LoVo (cell line): ENCODE measurements at regions not wholly inside any gene's neighbourhood (a gene's known extent, or its start where the extent isn't known, plus 50 kb on each side); places are given as distances from the start of the nearest gene placed in this dataset.
"Not testable (repeated sequence)": the region's sequence is repeated elsewhere in the genome, so short reads cannot be mapped to it uniquely, and the experiment has no call there.

ENCODE experiments used
- DNase-seq: peaks from one replicate; pipeline ENCODE4 v3.0.0-alpha.2; 2016; ENCODE audit warnings: low spot score

DNA sequence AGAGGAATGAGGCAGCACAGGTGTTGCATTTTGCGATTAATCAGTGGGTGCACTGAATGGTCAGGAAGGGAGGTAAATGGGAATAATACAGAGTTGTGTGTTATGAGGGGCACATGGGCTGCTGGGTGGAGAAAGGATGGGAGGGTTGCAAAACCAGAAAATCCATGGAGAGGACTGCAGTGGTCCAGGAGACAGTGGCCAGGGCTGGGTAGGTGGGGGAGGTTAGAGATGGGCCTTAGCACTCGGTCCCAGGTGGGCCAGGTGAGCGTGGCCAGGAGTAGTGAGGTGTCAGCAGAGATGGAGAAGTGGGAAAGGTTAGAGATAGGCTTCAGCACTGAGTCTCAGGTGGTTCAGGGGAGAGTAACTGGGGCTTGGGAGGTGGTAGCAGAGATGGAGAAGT is 399.1 kb upstream of the LARGE1 start:
- DNase-seq, result no peak

DNA sequence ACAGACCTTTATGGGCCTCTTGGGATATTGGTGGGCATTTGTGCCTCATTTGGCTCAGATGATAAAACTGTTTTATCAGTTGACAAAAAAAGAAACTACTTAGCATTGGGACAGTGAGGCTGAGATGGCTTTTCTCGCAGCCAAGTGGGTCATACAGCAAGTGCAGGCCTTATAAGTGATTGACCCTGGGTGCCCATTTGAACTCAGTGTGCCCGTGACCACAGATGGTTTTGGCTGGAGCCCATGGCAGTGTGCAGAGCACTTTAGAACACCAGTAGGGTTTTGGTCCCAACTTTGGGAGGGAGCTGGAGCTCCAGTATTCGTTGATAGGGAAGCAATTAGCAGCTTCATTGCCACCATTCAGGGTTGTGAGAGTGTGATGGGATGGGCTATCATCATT is 404.5 kb upstream of the LARGE1 start:
- no peak for DNase-seq

DNA sequence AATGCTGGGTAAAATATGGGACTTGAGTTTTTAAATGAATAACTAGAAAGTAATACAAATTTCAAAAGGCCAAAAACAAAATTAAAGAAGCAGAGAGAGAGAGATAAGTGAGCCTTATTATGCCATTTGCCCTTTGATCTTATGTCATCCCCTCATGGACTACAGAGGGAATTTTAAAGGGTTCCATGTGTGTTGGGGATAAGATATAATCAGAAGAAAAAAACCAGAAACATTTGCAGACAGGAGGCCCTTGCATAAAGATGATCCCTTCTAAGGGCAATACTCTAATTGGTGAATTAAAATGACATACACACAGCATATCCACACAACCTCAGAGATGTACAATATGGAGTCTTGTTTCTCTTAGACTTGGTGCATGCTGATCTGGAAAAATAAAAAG is 406.6 kb upstream of the LARGE1 start:
- no peak for DNase-seq

DNA sequence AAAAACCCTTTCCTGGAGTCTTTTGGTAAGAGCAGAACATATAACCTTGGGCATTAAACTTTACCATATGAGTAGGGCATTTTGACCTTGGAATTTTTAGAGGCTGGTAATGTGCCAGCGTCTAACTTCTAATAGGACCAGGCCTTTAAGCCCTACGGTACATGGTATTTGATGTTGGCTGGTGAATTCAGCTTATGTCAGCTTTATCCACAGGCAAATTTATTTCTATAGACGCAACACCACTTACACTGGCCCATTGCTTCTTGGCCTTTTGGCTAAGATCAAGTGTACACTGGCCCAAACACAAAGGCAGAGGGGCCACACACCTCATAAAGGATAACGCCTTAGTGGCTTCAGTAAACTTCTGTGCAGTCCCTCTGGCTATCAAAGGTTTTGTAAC is 410.2 kb upstream of the LARGE1 start:
- no peak for DNase-seq

DNA sequence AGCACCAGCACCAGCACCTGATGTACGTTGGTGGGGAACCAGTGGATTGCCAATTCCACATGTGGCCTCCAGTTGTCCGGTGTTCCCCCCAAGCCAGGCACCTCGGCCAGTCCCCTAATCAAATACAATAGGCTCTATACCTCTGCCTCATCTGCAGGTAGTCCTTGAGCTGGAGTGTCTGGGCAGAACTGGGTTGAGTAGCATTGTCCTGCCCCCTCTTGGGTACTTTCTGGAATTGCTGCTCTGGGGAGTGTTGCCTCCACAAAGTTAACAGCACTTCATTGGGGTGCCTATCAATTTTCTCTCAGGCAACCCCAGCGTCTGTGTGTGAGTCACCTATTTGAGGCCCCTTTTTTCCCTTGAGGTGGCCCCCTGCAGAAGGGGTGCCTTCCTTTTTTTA is 413.0 kb upstream of the LARGE1 start:
- no peak for DNase-seq

DNA sequence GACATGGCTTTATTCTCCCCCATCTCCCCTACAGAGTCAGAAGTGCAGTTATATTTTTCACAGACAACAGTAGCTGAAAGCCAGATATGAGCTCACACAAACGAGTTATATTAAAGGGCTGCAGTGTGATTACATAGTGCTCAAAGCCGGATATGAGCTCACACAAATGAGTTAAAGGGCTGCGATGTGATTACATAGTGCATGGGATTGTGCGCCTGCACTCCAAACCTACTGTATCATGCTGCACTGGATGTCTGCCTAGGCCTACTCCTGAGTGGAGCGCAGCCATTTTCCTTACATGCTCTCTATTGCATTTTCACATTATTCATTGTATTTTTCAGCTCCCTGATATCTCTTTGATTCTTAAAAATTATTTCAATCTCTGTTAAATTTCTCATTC is 414.6 kb upstream of the LARGE1 start:
- no peak for DNase-seq

DNA sequence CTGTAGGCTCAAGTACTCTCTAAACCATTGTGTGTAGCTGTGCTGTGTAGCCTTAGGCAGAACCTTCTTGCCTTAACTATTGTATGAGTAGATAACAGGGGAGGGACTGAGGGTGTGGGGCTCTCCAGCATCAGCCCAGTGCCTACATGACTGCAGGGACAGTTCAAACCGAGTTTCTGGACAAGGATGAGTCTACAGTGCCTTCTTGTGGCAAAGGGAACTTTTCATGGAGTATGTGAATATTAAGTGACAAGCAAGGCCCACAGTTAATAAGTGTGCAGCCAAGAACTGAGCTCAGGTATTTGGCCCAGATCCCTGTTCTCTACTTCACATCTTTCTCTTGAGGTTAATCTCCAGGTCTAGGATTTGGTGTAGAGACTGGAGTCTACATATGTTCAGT is 424.4 kb upstream of the LARGE1 start:
- DNase-seq, result no peak

DNA sequence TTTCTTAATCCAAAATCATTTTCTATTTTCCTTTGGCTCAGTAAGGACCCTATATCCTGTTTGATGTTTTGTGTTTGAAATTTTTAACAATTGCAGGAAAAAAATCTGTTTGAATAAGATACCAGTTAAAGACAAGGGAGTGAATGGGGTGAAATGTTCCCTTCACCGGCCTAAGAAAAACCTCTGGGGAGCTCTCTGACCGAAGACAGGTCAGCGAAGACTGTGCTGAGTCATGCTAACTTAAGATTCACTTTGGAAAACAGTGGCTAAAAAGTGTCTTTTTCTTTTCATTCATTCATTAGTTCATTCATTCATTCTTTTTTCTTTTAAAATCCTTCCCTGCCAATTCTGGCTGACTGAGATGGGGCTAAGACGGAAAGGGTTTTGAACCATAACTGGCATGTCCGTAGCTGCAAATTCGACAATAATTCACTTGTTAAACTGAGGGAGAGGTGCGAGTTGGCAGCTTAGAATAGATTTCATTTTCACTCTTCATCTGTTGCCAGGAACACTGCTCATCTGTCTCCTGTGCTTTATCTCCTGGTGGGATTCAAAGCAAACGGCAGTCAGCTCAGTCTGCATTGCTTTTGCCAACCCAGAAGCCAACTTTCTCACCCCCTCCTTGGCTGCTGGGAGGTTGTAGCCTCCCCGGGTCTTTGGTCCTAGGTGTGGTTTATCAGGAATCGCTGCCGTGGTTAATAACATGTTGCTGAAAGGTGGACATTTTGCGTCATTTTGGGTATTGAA is 434.0 kb upstream of the LARGE1 start:
- no peak for DNase-seq

DNA sequence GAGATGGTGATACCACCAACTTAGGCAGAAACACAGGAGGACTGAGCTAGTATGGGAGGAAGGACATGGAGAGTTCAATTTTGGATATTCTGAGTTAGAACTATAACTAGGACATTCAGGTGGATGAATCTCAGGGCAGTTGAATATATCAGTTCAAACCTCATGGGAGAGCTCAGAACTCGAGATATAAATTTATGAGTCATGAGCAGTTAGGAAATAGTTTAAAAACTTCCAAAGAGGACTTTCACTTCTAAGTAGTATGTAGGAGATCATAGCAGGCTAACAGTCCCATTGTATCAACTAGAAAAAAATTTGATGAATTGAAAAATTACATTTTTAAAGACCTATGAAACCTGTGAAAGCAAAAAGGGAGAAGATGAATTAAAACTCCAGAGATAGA is 436.2 kb upstream of the LARGE1 start:
- DNase-seq, result no peak

DNA sequence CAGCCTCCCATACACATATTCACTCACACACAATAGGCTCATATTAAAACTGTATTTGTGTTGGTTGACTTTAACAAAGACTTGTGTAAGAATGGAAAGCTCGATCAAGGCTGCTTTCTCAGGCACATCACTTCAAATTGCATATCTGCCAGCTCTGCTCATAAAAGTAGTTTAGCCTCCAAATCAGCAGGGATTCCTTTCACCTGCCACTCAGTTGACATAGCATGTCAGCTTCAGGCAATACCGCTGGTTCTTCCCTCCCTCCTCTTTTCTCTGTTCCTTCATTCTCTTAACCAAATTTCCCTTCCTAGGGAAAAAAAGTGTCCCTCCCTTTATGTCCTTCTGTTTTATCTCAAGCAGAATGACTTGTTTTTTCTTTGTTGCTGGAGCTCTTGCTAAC is 450.4 kb upstream of the LARGE1 start:
- no peak for DNase-seq

DNA sequence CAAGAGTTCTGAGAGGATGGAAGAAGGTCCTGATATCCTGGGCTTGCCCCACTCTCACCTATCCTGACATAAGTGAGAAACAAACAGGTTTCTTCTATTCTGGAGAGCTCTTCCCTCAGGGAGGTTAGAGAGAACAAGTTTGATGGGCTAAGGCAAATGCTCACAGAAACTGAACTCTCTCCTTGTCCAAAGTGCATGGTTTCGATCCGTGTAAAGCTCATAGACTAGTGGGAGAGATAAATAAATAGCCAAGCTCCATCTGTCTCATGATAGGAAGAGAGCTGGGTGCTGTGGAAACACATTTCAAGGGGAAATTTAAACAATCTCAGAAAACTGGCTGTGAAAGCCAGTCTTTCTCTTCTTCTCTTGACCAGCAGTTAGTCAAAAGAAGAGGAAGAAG is 459.5 kb upstream of the LARGE1 start:
- DNase-seq, result no peak

DNA sequence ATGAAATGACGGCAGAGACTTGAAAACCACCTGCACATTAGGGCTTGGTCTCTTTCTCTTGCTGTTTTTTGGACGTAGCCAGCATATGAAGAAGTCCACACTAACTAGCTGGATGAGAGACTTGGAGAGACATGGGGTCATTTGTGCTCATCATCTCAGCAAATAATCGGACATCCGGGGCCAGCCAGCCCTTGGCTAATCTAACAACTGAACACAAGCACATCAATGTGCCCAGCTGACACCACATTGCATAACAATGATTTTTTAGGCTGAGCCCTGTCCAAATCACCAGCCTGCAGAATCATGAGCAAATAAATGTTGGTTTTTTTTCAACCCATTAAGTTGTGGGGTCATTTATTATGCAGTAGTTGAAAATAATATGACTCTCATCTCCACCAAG is 460.3 kb upstream of the LARGE1 start:
- DNase-seq, result no peak

DNA sequence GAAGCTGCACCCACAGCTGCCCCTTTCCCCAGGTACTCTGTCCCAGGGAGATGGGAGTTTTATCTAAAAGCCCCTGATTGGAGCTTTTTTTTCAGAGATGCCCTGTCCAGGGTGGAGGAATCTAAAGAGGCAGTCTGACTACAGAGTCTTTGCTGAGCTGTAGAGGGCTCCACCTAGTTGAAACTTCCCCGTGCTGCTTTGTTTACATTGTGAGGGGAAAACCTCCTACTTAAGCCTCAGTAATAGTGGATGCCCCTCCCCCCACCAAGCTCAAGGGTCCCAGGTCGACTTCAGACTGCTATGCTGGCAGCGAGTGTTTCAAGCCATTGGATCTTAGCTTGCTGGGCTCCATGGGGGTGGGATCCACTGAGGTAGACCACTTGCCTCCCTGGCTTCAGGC is 470.1 kb upstream of the LARGE1 start:
- DNase-seq, result no peak

DNA sequence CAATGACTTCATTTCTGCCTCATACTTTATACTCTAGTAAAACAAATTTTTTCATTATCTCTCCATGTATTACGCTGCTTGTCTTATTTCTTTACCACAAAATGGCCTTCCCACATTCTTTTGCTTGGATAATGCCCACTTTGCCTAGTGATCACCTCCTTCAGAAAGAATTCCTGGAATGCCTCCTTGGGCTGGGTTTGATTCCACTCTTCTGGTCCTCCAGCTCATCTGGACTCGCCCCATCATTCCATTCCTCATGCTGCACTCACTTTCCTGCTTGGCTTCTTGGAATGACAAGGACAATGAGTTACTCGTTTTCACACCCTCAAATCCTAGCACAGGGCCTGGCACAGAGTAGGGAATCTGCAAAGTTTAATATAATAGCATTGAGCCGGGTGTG is 475.1 kb upstream of the LARGE1 start:
- peak; percentile 8 for DNase-seq

DNA sequence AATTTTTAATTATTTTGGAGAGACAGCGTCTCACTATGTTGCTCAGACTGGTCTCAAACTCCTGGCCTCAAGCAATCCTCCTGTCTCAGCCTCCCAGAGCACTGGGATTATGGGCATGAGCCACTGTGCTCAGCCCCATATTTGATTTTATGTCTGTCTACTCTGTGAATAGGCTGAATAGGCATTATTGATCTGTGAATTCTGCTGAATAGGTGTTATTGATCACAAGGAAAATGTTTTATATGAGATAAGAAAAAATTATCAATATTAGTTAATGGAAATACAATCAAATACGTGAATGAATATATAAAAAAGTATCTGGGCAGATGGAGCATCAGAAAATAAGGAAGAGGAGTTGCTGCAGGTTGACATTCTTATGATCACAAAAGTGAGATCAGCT is 483.4 kb upstream of the LARGE1 start:
- no peak for DNase-seq

DNA sequence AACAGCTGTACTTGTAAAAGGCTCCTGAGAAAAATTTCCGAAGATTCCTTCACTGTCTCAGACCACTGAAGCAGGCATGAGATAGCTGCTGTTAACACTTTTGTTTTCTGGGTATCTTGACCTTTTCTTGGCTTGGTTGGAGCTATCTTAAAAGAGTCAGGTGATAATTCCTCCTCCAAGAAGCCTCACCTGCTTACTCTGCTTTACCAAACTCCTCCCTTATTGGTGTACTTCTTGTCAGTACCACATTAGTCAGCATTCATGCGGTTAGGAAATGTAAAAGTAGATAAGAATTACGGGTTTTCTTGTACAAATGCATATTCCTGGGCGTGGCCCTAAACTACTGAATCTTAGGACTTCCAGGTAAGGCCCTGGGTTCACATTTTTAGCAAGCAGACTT is 489.8 kb upstream of the LARGE1 start:
- no peak for DNase-seq

DNA sequence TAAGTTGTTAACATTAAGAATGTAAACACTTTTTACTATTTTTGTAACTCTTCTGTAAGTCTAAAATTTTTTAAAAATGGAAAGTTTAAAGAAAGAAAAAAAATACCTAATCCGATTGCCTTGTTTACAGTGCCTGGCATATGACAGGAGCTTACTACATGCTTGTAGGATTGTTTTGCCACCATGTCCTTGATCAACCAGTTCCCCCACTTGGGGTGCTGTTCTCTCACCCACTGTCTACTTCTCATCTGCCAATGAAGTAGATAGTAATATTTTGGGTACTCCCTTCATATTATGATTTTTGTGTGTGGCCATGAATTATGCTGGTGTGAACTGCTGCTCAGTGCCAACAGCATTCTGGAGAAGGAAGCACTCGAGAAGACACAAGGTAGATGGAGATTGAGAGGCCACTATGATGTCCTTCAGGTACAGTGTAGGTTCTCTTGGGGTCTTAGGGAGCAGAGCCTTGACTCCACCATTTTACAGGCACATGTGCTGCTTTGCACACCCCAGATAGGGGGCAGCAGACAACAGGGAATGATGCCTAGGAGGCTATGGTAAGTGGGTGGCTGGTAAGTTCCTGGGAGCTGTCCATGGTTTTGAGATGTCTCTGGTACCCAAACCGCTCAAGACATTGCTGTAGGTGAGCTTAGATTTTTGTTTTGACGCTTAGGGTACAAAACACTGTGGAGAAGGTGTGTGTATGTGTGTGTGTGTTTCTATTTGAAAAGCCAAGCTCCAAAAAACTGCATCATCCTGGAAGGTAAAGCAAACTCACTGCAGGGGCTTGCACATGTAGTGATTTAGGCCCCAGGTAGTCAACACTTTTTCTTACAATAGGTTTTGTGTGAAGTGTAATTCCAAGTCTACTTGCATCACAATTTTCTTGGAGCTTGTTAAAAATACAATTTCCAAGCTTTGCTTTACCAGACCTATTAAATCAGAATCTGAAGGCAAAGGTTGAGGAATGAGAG is 494.5 kb upstream of the LARGE1 start:
- DNase-seq, result peak; percentile 65

DNA sequence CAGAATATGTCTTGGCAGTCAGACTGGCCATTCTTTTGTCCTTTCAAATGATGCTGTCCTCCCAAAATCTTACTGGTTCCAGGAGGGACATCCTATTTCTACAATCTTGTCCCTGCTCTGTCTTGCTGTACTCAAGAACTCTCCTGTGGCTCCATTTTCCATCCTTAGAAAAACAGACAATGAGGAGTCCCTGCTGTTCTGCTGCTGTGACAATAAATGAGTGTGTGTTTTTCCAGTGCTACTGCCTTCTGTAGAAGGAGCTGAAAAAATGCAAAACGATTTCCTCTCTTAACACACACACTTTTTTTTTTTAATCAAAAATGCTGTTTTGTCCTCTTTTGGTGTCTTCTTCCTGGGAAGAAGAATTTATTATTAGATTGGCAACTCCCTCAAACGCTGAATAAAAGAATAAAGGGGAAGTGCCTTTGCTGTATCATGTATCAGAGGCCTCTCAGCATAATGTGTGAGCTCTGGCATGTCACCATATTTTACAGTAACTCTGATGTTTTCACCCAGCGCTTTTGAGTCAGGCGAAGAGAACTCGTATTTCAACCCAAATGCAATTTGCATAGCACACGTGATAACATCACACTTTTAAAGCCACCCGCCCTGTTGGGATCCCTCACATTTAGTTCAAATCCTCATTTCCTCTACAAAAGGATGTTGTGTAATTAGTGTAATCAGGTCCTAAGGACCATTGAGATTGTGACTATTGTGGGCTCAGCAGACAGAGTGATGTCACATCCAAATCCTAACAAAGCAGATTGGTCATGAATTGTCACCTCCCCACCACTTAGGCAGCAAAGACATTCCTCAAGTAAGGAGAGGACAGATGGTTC is 496.0 kb upstream of the LARGE1 start:
- no peak for DNase-seq

DNA sequence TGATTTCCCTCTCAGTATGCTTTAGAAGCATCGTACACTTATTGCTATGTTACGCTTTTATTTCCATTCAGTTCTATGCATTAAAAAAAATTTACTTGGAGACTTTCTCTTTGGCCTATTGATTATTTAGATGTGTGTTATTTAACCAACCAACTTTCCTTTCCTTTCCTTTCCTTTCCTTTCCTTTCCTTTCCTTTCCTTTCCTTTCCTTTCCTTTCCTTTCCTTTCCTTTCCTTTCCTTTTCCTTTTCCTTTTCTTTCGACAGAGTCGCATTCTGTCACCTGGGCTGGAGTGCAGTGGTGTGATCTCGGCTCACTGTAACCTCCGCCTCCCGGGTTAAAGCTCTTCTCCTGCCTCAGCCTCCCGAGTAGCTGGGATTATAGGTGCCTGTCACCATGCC is 502.7 kb upstream of the LARGE1 start:
- DNase-seq, result not testable (repeated sequence)

DNA sequence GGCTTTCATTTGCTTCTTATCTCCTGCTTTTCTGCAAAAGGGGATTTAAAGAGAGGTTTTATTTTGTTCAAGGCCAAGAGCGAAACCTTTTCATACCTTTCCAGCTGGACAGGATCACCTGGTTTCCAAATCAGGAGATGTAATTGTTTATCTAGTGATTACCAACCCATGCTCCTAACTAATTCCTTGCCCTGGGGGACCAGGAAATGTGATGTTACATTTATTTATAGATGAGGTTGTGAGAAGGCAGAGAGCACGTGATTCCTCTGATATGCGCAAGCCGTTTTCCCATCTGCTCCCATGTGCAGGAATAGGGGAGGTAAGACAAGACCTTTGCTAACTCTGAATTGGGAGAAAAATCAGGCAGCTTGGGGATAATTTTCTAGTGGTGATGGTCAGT is 507.2 kb upstream of the LARGE1 start:
- no peak for DNase-seq

DNA sequence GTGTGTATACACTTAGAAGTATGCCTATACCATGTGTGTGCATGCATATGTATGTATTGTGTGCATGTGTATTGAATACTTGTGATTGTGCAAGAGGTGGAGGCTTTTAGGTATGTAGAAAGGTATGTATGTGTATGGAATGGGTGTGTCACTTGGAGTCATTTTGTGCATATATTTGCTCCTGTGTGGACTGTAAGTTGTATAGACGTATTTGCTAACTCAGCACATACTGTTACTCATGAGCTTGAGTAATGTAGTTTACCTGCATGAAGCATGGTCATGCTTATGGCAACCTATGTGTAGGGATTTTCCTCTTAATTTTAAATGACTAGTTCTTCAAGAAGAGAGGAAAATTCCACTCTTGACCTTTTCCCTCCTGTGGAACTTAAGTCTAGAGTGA is 507.6 kb upstream of the LARGE1 start:
- no peak for DNase-seq

DNA sequence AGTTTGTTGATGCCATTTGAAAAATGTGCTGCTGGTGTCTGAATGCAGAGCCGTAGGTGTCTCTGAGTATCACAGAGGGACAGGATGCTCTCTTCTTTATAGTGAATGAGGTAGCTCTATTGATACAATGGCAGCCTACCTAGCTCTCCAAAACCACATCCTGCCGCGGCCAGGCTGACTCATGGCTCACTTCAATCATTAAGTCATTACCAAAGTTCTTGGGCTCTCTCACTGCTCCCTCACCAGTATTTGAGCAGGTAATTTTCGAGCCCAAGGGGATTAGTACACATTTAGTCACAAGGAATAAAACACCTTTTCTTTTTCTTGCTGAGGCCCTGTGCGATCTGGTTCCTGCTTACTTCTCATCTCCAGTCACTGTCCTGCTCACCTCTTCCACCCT is 509.0 kb upstream of the LARGE1 start:
- no peak for DNase-seq

DNA sequence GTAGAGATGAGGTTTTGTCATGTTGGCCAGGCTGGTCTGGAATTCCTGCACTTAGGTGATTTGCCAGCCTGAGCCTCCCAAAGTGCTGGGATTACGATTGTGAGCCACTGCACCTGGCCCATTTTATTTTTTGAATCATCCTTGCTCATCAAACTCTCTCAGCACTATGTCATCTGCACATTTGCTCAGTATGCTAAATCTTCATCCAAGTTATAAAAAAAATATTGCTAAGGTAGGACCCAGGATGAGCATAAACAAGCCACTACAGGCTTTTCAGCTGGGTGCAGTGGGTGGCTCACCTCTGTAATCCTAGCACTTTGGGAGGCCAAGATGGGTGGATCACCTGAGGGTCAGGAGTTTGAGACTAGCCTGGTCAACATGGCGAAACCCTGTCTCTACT is 510.1 kb upstream of the LARGE1 start:
- no peak for DNase-seq
